ENCODE measurements at regions not wholly inside any gene's neighbourhood (a gene's known extent, or its start where the extent isn't known, plus 50 kb on each side); places are given as distances from the start of the nearest gene placed in this dataset.

DNA sequence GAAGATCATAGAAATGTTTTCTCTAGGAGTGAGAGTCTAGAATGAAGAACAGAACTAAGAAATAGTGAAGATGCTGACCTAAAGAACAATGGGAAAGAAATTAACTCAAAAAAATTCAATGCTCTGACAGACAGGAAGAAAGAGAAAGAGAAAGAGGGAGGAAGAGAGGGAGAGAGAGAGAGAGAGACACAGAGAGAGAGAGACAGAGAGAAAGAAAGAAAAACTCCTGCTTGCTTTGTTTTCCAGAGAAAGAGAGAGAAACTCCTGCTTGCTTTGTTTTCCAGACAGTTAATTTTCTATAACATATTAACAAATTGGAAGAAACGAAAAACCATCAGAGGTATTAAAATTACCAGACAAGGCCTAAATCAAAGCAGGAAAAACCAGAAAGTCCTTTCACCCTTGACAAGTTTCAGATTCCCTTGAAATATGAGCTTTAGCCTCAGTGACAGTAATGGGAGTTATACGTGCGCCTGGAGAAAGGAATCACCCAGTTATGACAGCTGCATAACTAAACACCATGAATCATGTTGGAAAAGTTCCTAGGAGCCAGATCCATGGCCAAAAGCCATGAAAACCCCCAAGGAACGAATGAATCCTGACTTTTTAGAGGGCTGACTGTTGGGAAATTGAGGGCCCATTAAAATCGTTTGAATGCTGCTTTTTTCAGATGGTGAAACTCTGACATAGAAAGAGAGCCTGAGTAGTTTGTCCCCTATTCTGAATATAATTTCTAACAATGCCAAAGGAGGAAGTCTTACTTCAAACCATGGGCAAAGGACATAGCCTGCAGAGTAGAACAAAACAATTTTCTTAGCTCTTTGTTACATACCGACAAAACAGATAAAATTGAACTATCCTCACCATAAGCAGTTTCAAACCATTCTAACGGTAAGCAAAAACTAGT is 228.6 kb upstream of the CHST9 start:
- Histone ChIP-seq H3K4me3 (ENCODE audit: low read depth, low read length) (no peak overlapping the region), H3K27me3 (ENCODE audit: insufficient read depth, low read depth, severe bottlenecking) (no peaks in the 10 kb centered on the region), H3K27ac (no peak overlapping the region), H3K36me3 (no peaks in the 10 kb centered on the region), H3K9me3 (ENCODE audit: severe bottlenecking) (no peaks in the 10 kb centered on the region)
- TF ChIP-seq, protein P1, sequence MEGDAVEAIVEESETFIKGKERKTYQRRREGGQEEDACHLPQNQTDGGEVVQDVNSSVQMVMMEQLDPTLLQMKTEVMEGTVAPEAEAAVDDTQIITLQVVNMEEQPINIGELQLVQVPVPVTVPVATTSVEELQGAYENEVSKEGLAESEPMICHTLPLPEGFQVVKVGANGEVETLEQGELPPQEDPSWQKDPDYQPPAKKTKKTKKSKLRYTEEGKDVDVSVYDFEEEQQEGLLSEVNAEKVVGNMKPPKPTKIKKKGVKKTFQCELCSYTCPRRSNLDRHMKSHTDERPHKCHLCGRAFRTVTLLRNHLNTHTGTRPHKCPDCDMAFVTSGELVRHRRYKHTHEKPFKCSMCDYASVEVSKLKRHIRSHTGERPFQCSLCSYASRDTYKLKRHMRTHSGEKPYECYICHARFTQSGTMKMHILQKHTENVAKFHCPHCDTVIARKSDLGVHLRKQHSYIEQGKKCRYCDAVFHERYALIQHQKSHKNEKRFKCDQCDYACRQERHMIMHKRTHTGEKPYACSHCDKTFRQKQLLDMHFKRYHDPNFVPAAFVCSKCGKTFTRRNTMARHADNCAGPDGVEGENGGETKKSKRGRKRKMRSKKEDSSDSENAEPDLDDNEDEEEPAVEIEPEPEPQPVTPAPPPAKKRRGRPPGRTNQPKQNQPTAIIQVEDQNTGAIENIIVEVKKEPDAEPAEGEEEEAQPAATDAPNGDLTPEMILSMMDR (IDR thresholded peaks at IDR 0.05; ENCODE audit: low read depth, low read length), result no peak
- no peak for DNase-seq

DNA sequence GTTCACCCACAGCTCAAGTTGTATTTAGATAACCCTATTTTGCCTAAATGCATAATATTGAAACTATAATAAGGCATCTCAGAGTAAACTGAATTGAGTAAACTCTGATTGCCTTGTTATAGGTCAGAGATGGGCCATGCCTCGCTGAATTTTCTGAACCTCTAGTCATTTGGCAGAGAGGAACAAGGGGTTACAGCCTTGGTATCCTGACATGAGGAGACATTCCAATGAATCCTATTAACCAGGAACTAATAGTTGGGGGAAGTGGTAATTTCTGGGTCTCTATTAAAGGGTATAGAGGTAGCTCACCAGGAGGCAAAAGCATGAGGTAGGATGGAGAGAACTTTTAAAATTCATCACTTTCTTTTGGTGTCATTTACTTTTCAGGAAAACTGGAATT is 227.4 kb upstream of the CHST9 start:
- Histone ChIP-seq H3K27ac (no peak overlapping the region), H3K27me3 (ENCODE audit: insufficient read depth, low read depth, severe bottlenecking) (no peaks in the 10 kb centered on the region), H3K4me3 (ENCODE audit: low read depth, low read length) (no peak overlapping the region), H3K9me3 (ENCODE audit: severe bottlenecking) (no peaks in the 10 kb centered on the region), H3K36me3 (no peaks in the 10 kb centered on the region)
- DNase-seq, result no peak
- TF ChIP-seq, protein P1 (IDR thresholded peaks at IDR 0.05; ENCODE audit: low read depth, low read length), result no peak

DNA sequence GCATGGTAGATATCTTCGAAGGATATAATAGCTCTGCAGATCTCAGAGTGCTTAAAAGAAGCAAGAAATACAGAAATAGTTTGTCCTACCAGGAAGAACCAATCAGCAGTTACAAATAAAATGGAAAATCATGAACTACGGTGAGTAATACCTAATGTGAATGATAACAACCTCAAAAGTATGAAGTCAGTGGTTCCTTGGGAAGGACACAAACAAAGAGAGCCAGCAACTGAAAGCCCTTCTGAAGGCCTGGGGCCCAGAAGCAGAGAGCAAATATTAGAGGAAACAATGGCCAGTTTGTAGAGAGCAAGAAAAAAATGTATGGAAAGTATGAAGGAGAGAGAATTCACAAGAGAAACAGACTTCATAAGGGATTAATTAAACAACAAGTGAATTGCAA is 226.8 kb upstream of the CHST9 start:
- Histone ChIP-seq H3K4me3 (ENCODE audit: low read depth, low read length) (no peak overlapping the region), H3K9me3 (ENCODE audit: severe bottlenecking) (no peaks in the 10 kb centered on the region), H3K27me3 (ENCODE audit: insufficient read depth, low read depth, severe bottlenecking) (no peaks in the 10 kb centered on the region), H3K36me3 (no peaks in the 10 kb centered on the region), H3K27ac (no peak overlapping the region)
- no peak for DNase-seq
- TF ChIP-seq, protein P1 (IDR thresholded peaks at IDR 0.05; ENCODE audit: low read depth, low read length), result no peak

DNA sequence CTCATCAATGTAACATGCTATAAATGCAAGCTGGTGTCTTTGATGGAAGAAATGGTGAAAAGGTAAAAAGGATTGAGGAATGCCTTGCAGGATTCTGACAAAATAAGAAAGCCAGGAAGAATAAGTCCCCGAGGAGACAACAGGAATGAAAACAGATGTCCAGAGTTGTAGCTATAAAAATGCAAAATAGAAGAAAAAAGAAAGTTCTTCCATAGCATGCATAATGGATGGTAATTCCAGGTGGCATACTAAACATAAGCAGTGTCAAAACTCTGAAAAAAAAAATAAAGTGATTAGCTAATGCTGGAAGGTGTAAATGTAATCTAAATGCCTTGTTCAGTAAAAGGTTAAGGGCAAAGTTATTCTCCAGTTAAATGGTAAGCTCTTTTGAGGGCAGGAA is 225.9 kb upstream of the CHST9 start:
- H3K36me3 ChIP-seq, result no peaks in the 10 kb centered on the region
- no peak overlapping the region for H3K4me3 ChIP-seq (ENCODE audit: low read depth, low read length)
- H3K27ac ChIP-seq, result no peak overlapping the region
- no peak for DNase-seq
- no peaks in the 10 kb centered on the region for H3K27me3 ChIP-seq (ENCODE audit: insufficient read depth, low read depth, severe bottlenecking)
- no peaks in the 10 kb centered on the region for H3K9me3 ChIP-seq (ENCODE audit: severe bottlenecking)
- TF ChIP-seq, protein P1 (IDR thresholded peaks at IDR 0.05; ENCODE audit: low read depth, low read length), result no peak

DNA sequence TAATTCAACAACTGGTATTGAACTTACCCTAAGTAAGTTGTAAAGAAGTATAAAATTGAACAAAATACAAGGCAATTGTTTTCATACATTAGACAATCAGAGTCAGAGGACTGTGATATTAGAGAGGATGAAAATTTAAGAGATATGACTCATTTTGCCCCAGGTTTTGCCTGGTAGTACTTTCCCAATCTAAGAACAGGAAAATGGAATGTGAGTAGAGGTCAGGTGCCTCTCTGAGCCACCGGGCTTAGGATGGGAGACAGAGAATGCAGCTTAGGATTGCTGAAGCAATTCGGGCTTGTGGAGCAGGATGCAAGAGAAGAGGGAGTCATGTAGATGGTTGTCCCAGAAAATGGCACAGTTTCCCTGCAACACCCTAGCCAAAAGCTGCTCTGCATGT is 219.7 kb upstream of the CHST9 start:
- Histone ChIP-seq H3K9me3 (ENCODE audit: severe bottlenecking) (no peaks in the 10 kb centered on the region), H3K36me3 (no peaks in the 10 kb centered on the region), H3K27ac (no peak overlapping the region), H3K4me3 (ENCODE audit: low read depth, low read length) (no peak overlapping the region), H3K27me3 (ENCODE audit: insufficient read depth, low read depth, severe bottlenecking) (no peaks in the 10 kb centered on the region)
- no peak for DNase-seq
- TF ChIP-seq, protein P1 (IDR thresholded peaks at IDR 0.05; ENCODE audit: low read depth, low read length), result no peak

Measured in WERI-Rb-1 (cell line).